NT2/D1 (cell line): ENCODE measurements at regions not wholly inside any gene's neighbourhood (a gene's known extent, or its start where the extent isn't known, plus 50 kb on each side); places are given as distances from the start of the nearest gene placed in this dataset.
"Not testable (repeated sequence)": the region's sequence is repeated elsewhere in the genome, so short reads cannot be mapped to it uniquely, and the experiment has no call there.

Experiments
- DNase-seq: peaks from one replicate; pipeline ENCODE4 v3.0.0-alpha.2; 2011; ENCODE audit warnings: low read depth, low spot score
- H3K27me3 ChIP-seq: 2 replicates; pipeline ENCODE4 v1.6.0; 2011; ENCODE audit warnings: mild to moderate bottlenecking; ENCODE audit not compliant: insufficient read length, insufficient read depth
- H3K36me3 ChIP-seq: 2 replicates; pipeline ENCODE4 v1.6.1; 2011; ENCODE audit warnings: mild to moderate bottlenecking, low read length, mixed read lengths; ENCODE audit not compliant: insufficient read depth, insufficient read length
- H3K4me1 ChIP-seq: 2 replicates; pipeline ENCODE4 v1.5.1; 2011; ENCODE audit not compliant: insufficient read depth, insufficient read length
- H3K4me3 ChIP-seq: 2 replicates; pipeline ENCODE4 v1.5.1; 2011; ENCODE audit warnings: low read depth; ENCODE audit not compliant: insufficient read length
- H3K9ac ChIP-seq: 2 replicates; pipeline ENCODE4 v1.6.0; 2011; ENCODE audit warnings: low read depth; ENCODE audit not compliant: insufficient read length
- H3K9me3 ChIP-seq: 2 replicates; pipeline ENCODE4 v1.5.1; 2011; ENCODE audit warnings: mild to moderate bottlenecking, low read length; ENCODE audit not compliant: insufficient read depth
- SUZ12 ChIP-seq: IDR thresholded peaks from 2 replicates; pipeline ENCODE4 v1.6.1; 2011; ENCODE audit not compliant: insufficient read length, insufficient read depth; ENCODE audit errors: extremely low read depth
- YY1 ChIP-seq: IDR thresholded peaks from 2 replicates; pipeline ENCODE4 v1.6.1; 2011; ENCODE audit not compliant: insufficient read length, insufficient read depth
- ZNF274 ChIP-seq: IDR thresholded peaks from 2 replicates; pipeline ENCODE4 v1.6.1; 2011; ENCODE audit warnings: mild to moderate bottlenecking, low read depth, low read length

GRCh38 chr14:66003082-66003730, 483.0 kb upstream of the CCDC196 start:
- no peak for TF ChIP-seq YY1
- TF ChIP-seq ZNF274: no peak
- no peak for TF ChIP-seq SUZ12
- DNase-seq: no peak
- Histone ChIP-seq H3K4me1 (peaks cover 2% of the 10 kb centered on the region), H3K27me3 (no peaks in the 10 kb centered on the region), H3K4me3 (no peak overlapping the region), H3K9me3 (peaks cover 26% of the 10 kb centered on the region), H3K9ac (no peak overlapping the region), H3K36me3 (no peaks in the 10 kb centered on the region)

GRCh38 chr14:66005900-66006434, 480.2 kb upstream of the CCDC196 start:
- no peaks in the 10 kb centered on the region for H3K36me3 ChIP-seq
- H3K9me3 ChIP-seq: peaks cover 3% of the 10 kb centered on the region; the same call in 1 of the 2 replicates
- no peak overlapping the region for H3K4me3 ChIP-seq
- H3K4me1 ChIP-seq: peaks cover 2% of the 10 kb centered on the region
- no peaks in the 10 kb centered on the region for H3K27me3 ChIP-seq
- no peak for DNase-seq
- TF ChIP-seq SUZ12 (no peak), YY1 (no peak), ZNF274 (no peak)
- no peak overlapping the region for H3K9ac ChIP-seq

- Histone ChIP-seq H3K4me3 (no peak overlapping the region), H3K9me3 (no peaks in the 10 kb centered on the region), H3K9ac (no peak overlapping the region), H3K27me3 (no peaks in the 10 kb centered on the region), H3K4me1 (no peaks in the 10 kb centered on the region), H3K36me3 (no peaks in the 10 kb centered on the region)
- no peak for TF ChIP-seq ZNF274
- TF ChIP-seq YY1: no peak
- TF ChIP-seq SUZ12: no peak
- no peak for DNase-seq
These were observed 477.5 kb upstream of the CCDC196 start for GRCh38 chr14:66008631-66009030.

GRCh38 chr14:66009089-66009488, 477.1 kb upstream of the CCDC196 start:
- no peak for DNase-seq
- no peaks in the 10 kb centered on the region for H3K4me1 ChIP-seq
- TF ChIP-seq YY1 (no peak), SUZ12 (no peak), ZNF274 (no peak)
- H3K4me3 ChIP-seq: no peak overlapping the region
- no peaks in the 10 kb centered on the region for H3K27me3 ChIP-seq
- H3K36me3 ChIP-seq: no peaks in the 10 kb centered on the region
- no peaks in the 10 kb centered on the region for H3K9me3 ChIP-seq
- H3K9ac ChIP-seq: no peak overlapping the region

GRCh38 chr14:66010695-66011094, 475.5 kb upstream of the CCDC196 start:
- H3K36me3 ChIP-seq: no peaks in the 10 kb centered on the region
- H3K9me3 ChIP-seq: no peaks in the 10 kb centered on the region
- no peaks in the 10 kb centered on the region for H3K4me1 ChIP-seq
- H3K9ac ChIP-seq: no peak overlapping the region
- no peak for DNase-seq
- H3K4me3 ChIP-seq: no peak overlapping the region
- no peaks in the 10 kb centered on the region for H3K27me3 ChIP-seq
- TF ChIP-seq ZNF274: no peak
- TF ChIP-seq YY1: no peak
- TF ChIP-seq SUZ12: no peak

- no peaks in the 10 kb centered on the region for H3K36me3 ChIP-seq
- no peak overlapping the region for H3K4me3 ChIP-seq
- TF ChIP-seq SUZ12 (no peak), ZNF274 (no peak), YY1 (no peak)
- no peak overlapping the region for H3K9ac ChIP-seq
- no peaks in the 10 kb centered on the region for H3K4me1 ChIP-seq
- no peak for DNase-seq
- H3K9me3 ChIP-seq: no peaks in the 10 kb centered on the region
- no peaks in the 10 kb centered on the region for H3K27me3 ChIP-seq
These were observed 474.3 kb upstream of the CCDC196 start for GRCh38 chr14:66011855-66012254.

GRCh38 chr14:66013607-66014006, 472.6 kb upstream of the CCDC196 start:
- not testable (repeated sequence) for H3K36me3 ChIP-seq, H3K9ac ChIP-seq, H3K27me3 ChIP-seq, DNase-seq, H3K4me1 ChIP-seq, H3K9me3 ChIP-seq, H3K4me3 ChIP-seq

GRCh38 chr14:66015071-66015780, 470.9 kb upstream of the CCDC196 start:
- H3K9me3 ChIP-seq: no peaks in the 10 kb centered on the region
- TF ChIP-seq YY1: no peak
- TF ChIP-seq SUZ12: no peak
- TF ChIP-seq ZNF274: no peak
- no peak for DNase-seq
- no peak overlapping the region for H3K9ac ChIP-seq
- H3K4me3 ChIP-seq: no peak overlapping the region
- H3K36me3 ChIP-seq: no peaks in the 10 kb centered on the region
- H3K27me3 ChIP-seq: no peaks in the 10 kb centered on the region
- no peaks in the 10 kb centered on the region for H3K4me1 ChIP-seq
